ENCODE measurements at regions not wholly inside any gene's neighbourhood (a gene's known extent, or its start where the extent isn't known, plus 50 kb on each side); places are given as distances from the start of the nearest gene placed in this dataset.

DNA sequence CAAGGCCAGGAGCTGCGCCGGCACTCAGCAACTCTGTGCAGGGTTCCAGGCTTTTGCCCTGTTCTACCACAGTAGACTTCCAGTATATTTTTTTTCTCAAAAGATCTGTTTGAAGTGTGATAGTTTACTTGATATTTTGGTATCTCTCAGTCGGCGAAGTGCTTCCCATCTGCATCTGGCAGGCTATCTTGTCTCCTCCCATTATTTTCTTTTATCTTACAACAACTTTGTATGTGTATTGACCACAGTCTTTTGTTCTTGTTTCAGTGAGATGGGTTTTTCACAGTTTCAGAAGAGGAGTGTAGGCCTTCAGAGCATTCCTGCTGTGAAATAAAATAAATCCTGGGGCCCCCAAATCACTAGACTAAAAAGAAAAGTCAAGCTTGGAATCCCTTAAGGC, 292.9 kb downstream of the PTGER3 start (continued):
- TF ChIP-seq CBFB (CRISPR knock-in tag; IDR thresholded peaks at IDR 0.05; ENCODE audit: low read depth) (no peak), IRF1 (CRISPR knock-in tag; IDR thresholded peaks at IDR 0.05) (no peak), RORB (CRISPR knock-in tag; IDR thresholded peaks at IDR 0.05) (no peak), ZNF396 (CRISPR knock-in tag; IDR thresholded peaks at IDR 0.05; ENCODE audit: borderline replicate concordance) (no peak), ZNF219 (CRISPR knock-in tag; IDR thresholded peaks at IDR 0.05; ENCODE audit: borderline replicate concordance) (no peak)

DNA sequence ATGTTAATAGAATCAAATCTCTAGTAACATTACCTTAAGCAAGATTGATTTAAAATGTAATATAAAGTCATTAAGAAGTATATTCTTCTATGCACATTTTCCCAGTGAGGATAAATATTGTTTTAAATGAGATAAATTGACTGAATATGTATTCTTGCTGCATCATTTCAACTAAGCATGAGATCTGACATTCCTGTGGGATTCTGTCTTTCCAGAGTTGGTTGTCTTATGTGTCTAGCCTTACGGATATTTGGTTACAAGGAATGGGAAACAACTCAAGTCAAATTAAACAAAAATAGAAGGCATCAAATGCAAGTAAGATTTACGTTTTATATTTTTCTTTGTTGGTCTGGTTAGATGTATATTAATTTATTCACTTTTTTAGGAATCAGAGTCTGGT, 287.5 kb downstream of the PTGER3 start:
- ChIA-PET CTCF (no interaction called here), POLR2A (no interaction called here)
- DNase-seq (ENCODE audit: low spot score) (no peak), ATAC-seq (no peak)
- H3K36me3 Mint-ChIP-seq: no peaks in the 10 kb centered on the region
- H3K27me3 Mint-ChIP-seq (ENCODE audit: low read depth): no peaks in the 10 kb centered on the region
- no peak overlapping the region for H3K4me3 Mint-ChIP-seq
- H3K4me1 Mint-ChIP-seq: no peaks in the 10 kb centered on the region
- no peak overlapping the region for H3K27ac Mint-ChIP-seq
- no peak for TF ChIP-seq PRRX2 (CRISPR knock-in tag; IDR thresholded peaks at IDR 0.05)
- no peak for TF ChIP-seq MYBL2 (CRISPR knock-in tag; IDR thresholded peaks at IDR 0.05)
- no peak for TF ChIP-seq PREB (CRISPR knock-in tag; IDR thresholded peaks at IDR 0.05; ENCODE audit: borderline replicate concordance)
- TF ChIP-seq NFE2L1 (CRISPR knock-in tag; IDR thresholded peaks at IDR 0.05): no peak
- 0 out of 2 replicates have a peak, but pooled peaks cover 6% of the 10 kb centered on the region for H3K9me3 Mint-ChIP-seq

GRCh38 chr1:70762386-70762785, 285.2 kb downstream of the PTGER3 start:
- CTCF ChIA-PET: no interaction called here
- H3K4me3 Mint-ChIP-seq: no peak overlapping the region
- ATAC-seq: no peak

More at GRCh38 chr1:70762386-70762785, 285.2 kb downstream of the PTGER3 start:
- Mint-ChIP-seq H3K9me3 (0 out of 2 replicates have a peak, but pooled peaks cover 6% of the 10 kb centered on the region), H3K27me3 (ENCODE audit: low read depth) (no peaks in the 10 kb centered on the region), H3K27ac (no peak overlapping the region), H3K4me1 (no peaks in the 10 kb centered on the region), H3K36me3 (no peaks in the 10 kb centered on the region)
- no peak for DNase-seq (ENCODE audit: low spot score)
- POLR2A ChIA-PET: no interaction called here
- TF ChIP-seq PRRX2 (CRISPR knock-in tag; IDR thresholded peaks at IDR 0.05) (no peak), ZNF416 (CRISPR knock-in tag; IDR thresholded peaks at IDR 0.05) (no peak), EMX1 (CRISPR knock-in tag; IDR thresholded peaks at IDR 0.05) (no peak), KAT7 (CRISPR knock-in tag; IDR thresholded peaks at IDR 0.05; ENCODE audit: borderline replicate concordance) (no peak), SP1 (CRISPR knock-in tag; conservative IDR thresholded peaks at IDR 0.05) (no peak), ZNF138 (CRISPR knock-in tag; conservative IDR thresholded peaks at IDR 0.05) (no peak), USF2 (CRISPR knock-in tag; IDR thresholded peaks at IDR 0.05) (no peak), FOXJ3 (CRISPR knock-in tag; IDR thresholded peaks at IDR 0.05; ENCODE audit: borderline replicate concordance) (no peak), ZNF425 (CRISPR knock-in tag; conservative IDR thresholded peaks at IDR 0.05) (no peak), RORB (CRISPR knock-in tag; IDR thresholded peaks at IDR 0.05) (no peak), ZNF396 (CRISPR knock-in tag; IDR thresholded peaks at IDR 0.05; ENCODE audit: borderline replicate concordance) (no peak), FOXP1 (CRISPR knock-in tag; IDR thresholded peaks at IDR 0.05; ENCODE audit: borderline replicate concordance) (no peak), NFE2L1 (CRISPR knock-in tag; IDR thresholded peaks at IDR 0.05) (no peak), ETV6 (CRISPR knock-in tag; IDR thresholded peaks at IDR 0.05) (no peak), NR2C2 (CRISPR knock-in tag; IDR thresholded peaks at IDR 0.05) (no peak)
- TF ChIP-seq, protein P1, sequence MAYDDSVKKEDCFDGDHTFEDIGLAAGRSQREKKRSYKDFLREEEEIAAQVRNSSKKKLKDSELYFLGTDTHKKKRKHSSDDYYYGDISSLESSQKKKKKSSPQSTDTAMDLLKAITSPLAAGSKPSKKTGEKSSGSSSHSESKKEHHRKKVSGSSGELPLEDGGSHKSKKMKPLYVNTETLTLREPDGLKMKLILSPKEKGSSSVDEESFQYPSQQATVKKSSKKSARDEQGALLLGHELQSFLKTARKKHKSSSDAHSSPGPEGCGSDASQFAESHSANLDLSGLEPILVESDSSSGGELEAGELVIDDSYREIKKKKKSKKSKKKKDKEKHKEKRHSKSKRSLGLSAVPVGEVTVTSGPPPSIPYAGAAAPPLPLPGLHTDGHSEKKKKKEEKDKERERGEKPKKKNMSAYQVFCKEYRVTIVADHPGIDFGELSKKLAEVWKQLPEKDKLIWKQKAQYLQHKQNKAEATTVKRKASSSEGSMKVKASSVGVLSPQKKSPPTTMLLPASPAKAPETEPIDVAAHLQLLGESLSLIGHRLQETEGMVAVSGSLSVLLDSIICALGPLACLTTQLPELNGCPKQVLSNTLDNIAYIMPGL (CRISPR knock-in tag; IDR thresholded peaks at IDR 0.05): no peak
- TF ChIP-seq, protein P2, sequence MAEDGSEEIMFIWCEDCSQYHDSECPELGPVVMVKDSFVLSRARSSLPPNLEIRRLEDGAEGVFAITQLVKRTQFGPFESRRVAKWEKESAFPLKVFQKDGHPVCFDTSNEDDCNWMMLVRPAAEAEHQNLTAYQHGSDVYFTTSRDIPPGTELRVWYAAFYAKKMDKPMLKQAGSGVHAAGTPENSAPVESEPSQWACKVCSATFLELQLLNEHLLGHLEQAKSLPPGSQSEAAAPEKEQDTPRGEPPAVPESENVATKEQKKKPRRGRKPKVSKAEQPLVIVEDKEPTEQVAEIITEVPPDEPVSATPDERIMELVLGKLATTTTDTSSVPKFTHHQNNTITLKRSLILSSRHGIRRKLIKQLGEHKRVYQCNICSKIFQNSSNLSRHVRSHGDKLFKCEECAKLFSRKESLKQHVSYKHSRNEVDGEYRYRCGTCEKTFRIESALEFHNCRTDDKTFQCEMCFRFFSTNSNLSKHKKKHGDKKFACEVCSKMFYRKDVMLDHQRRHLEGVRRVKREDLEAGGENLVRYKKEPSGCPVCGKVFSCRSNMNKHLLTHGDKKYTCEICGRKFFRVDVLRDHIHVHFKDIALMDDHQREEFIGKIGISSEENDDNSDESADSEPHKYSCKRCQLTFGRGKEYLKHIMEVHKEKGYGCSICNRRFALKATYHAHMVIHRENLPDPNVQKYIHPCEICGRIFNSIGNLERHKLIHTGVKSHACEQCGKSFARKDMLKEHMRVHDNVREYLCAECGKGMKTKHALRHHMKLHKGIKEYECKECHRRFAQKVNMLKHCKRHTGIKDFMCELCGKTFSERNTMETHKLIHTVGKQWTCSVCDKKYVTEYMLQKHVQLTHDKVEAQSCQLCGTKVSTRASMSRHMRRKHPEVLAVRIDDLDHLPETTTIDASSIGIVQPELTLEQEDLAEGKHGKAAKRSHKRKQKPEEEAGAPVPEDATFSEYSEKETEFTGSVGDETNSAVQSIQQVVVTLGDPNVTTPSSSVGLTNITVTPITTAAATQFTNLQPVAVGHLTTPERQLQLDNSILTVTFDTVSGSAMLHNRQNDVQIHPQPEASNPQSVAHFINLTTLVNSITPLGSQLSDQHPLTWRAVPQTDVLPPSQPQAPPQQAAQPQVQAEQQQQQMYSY (CRISPR knock-in tag; IDR thresholded peaks at IDR 0.05): no peak

Data from WTC11 (cell line).